ENCODE measurements at regions not wholly inside any gene's neighbourhood (a gene's known extent, or its start where the extent isn't known, plus 50 kb on each side); places are given as distances from the start of the nearest gene placed in this dataset.

- H3K4me2 ChIP-seq (ENCODE audit: low read length), result peak overlapping the region; percentile 40
Measured at GRCh38 chr21:17901458-17902079, 82.4 kb upstream of the C21orf91 start.

GRCh38 chr21:17900990-17901385 lies 81.8 kb upstream of the C21orf91 start:
- Histone ChIP-seq H3K27me3 (ENCODE audit: low read depth, low read length) (no peaks in the 10 kb centered on the region), H3K36me3 (replicated peaks; ENCODE audit: low read depth, low read length) (no peaks in the 10 kb centered on the region), H3K27ac (ENCODE audit: low read length) (no peak overlapping the region), H3K9ac (ENCODE audit: low read length) (no peak overlapping the region), H3K4me3 (ENCODE audit: low read length) (no peak overlapping the region), H3K9me3 (ENCODE audit: insufficient read depth, low read length) (no peaks in the 10 kb centered on the region), H2AFZ (ENCODE audit: low read depth, low read length) (no peak overlapping the region), H4K20me1 (ENCODE audit: insufficient read depth, low read length) (no peaks in the 10 kb centered on the region), H3K4me2 (ENCODE audit: low read length) (no peak overlapping the region), H3K79me2 (ENCODE audit: low read length) (no peaks in the 10 kb centered on the region), H3K4me1 (ENCODE audit: low read length) (peaks cover 10% of the 10 kb centered on the region; the same call in 1 of the 2 replicates)
- no peak for TF ChIP-seq CTCF (IDR thresholded peaks at IDR 0.05; ENCODE audit: low read depth, low read length)
- no peak for TF ChIP-seq EZH2phosphoT487 (IDR thresholded peaks at IDR 0.05; ENCODE audit: low read depth)

More at GRCh38 chr21:17901458-17902079, 82.4 kb upstream of the C21orf91 start:
- no peak overlapping the region for H3K27ac ChIP-seq (ENCODE audit: low read length)
- no peaks in the 10 kb centered on the region for H3K27me3 ChIP-seq (ENCODE audit: low read depth, low read length)
- no peak for TF ChIP-seq CTCF (IDR thresholded peaks at IDR 0.05; ENCODE audit: low read depth, low read length)
- no peak for TF ChIP-seq EZH2phosphoT487 (IDR thresholded peaks at IDR 0.05; ENCODE audit: low read depth)
- no peaks in the 10 kb centered on the region for H4K20me1 ChIP-seq (ENCODE audit: insufficient read depth, low read length)
- no peaks in the 10 kb centered on the region for H3K36me3 ChIP-seq (replicated peaks; ENCODE audit: low read depth, low read length)
- no peak overlapping the region for H3K4me3 ChIP-seq (ENCODE audit: low read length)
- H3K9me3 ChIP-seq (ENCODE audit: insufficient read depth, low read length), result no peaks in the 10 kb centered on the region
- H3K79me2 ChIP-seq (ENCODE audit: low read length), result no peaks in the 10 kb centered on the region
- H2AFZ ChIP-seq (ENCODE audit: low read depth, low read length), result peak overlapping the region; percentile 69
- H3K9ac ChIP-seq (ENCODE audit: low read length), result no peak overlapping the region
- H3K4me1 ChIP-seq (ENCODE audit: low read length), result peaks cover 10% of the 10 kb centered on the region; the same call in 1 of the 2 replicates

GRCh38 chr21:17900281-17900989 lies 81.3 kb upstream of the C21orf91 start:
- H3K9ac ChIP-seq (ENCODE audit: low read length), result no peak overlapping the region
- no peak overlapping the region for H3K4me3 ChIP-seq (ENCODE audit: low read length)
- no peaks in the 10 kb centered on the region for H4K20me1 ChIP-seq (ENCODE audit: insufficient read depth, low read length)
- no peaks in the 10 kb centered on the region for H3K36me3 ChIP-seq (replicated peaks; ENCODE audit: low read depth, low read length)
- H3K27ac ChIP-seq (ENCODE audit: low read length), result no peak overlapping the region
- H2AFZ ChIP-seq (ENCODE audit: low read depth, low read length), result no peak overlapping the region
- H3K4me1 ChIP-seq (ENCODE audit: low read length), result peaks cover 10% of the 10 kb centered on the region; the same call in 1 of the 2 replicates
- no peak overlapping the region for H3K4me2 ChIP-seq (ENCODE audit: low read length)
- H3K27me3 ChIP-seq (ENCODE audit: low read depth, low read length), result no peaks in the 10 kb centered on the region
- H3K9me3 ChIP-seq (ENCODE audit: insufficient read depth, low read length), result no peaks in the 10 kb centered on the region
- H3K79me2 ChIP-seq (ENCODE audit: low read length), result no peaks in the 10 kb centered on the region
- TF ChIP-seq CTCF (IDR thresholded peaks at IDR 0.05; ENCODE audit: low read depth, low read length), result no peak
- TF ChIP-seq EZH2phosphoT487 (IDR thresholded peaks at IDR 0.05; ENCODE audit: low read depth), result no peak

- no peak overlapping the region for H3K4me3 ChIP-seq (ENCODE audit: low read length)
- H2AFZ ChIP-seq (ENCODE audit: low read depth, low read length), result no peak overlapping the region
- no peaks in the 10 kb centered on the region for H3K4me1 ChIP-seq (ENCODE audit: low read length)
- H3K79me2 ChIP-seq (ENCODE audit: low read length), result no peaks in the 10 kb centered on the region
- H3K9me3 ChIP-seq (ENCODE audit: insufficient read depth, low read length), result no peaks in the 10 kb centered on the region
- no peaks in the 10 kb centered on the region for H3K36me3 ChIP-seq (replicated peaks; ENCODE audit: low read depth, low read length)
- H3K9ac ChIP-seq (ENCODE audit: low read length), result no peak overlapping the region
- no peak overlapping the region for H3K4me2 ChIP-seq (ENCODE audit: low read length)
- H3K27me3 ChIP-seq (ENCODE audit: low read depth, low read length), result no peaks in the 10 kb centered on the region
- TF ChIP-seq CTCF (IDR thresholded peaks at IDR 0.05; ENCODE audit: low read depth, low read length), result no peak
- no peak for TF ChIP-seq EZH2phosphoT487 (IDR thresholded peaks at IDR 0.05; ENCODE audit: low read depth)
- no peaks in the 10 kb centered on the region for H4K20me1 ChIP-seq (ENCODE audit: insufficient read depth, low read length)
- no peak overlapping the region for H3K27ac ChIP-seq (ENCODE audit: low read length)
Measured at GRCh38 chr21:17889171-17889570, 70.0 kb upstream of the C21orf91 start.
